CD4-positive, alpha-beta T cell (primary cell): ENCODE measurements at regions not wholly inside any gene's neighbourhood (a gene's known extent, or its start where the extent isn't known, plus 50 kb on each side); places are given as distances from the start of the nearest gene placed in this dataset.

Source experiments
- ATAC-seq: fragments of 200-7000 bp; cut with Tn5 transposase; one replicate; pipeline ENCODE4 v1.10.0; 2022; ENCODE audit warnings: mild to moderate bottlenecking; ENCODE audit not compliant: poor library complexity
- CTCF ChIA-PET: fragments of 350-600 bp; sonication (Branson Sonifier 250); formaldehyde crosslinking; loops from one replicate; lab custom pipeline; 2021; ENCODE audit warnings: antibody characterized with exemption, inconsistent platforms; lab: Charles Lee
- POLR2A ChIA-PET: fragments of 350-600 bp; sonication (Branson Sonifier 250); formaldehyde crosslinking; loops from one replicate; lab custom pipeline; 2021; ENCODE audit warnings: antibody characterized with exemption, inconsistent platforms; lab: Charles Lee
- DNase-seq, 14 experiments: peaks; one replicate each; pipeline ENCODE4 v3.0.0-alpha.2; 2013 to 2020; ENCODE audit warnings: mixed read lengths in 2 of 14
- H3K27ac ChIP-seq, 2 donors: one replicate each; pipeline versions ENCODE4 v1.5.1 to v1.7.0; 2013; ENCODE audit warnings: low read length in 2 of 2, low read depth in 1 of 2, mild to moderate bottlenecking in 1 of 2
- H3K27me3 ChIP-seq, 2 experiments: 1 replicate in 1 of 2; 2 replicates in 1 of 2; pipeline versions ENCODE4 v1.6.1 to v1.7.0; 2013; ENCODE audit warnings: low read length in 2 of 2, control low read depth in 1 of 2, mild to moderate bottlenecking in 1 of 2, moderate library complexity in 1 of 2; ENCODE audit not compliant: insufficient read depth in 2 of 2, control insufficient read depth in 1 of 2
- H3K36me3 ChIP-seq: one replicate; pipeline ENCODE4 v1.6.1; 2013; ENCODE audit warnings: low read length, control low read depth; ENCODE audit not compliant: insufficient read depth
- H3K4me1 ChIP-seq: one replicate; pipeline ENCODE4 v1.6.1; 2013; ENCODE audit warnings: low read length, control low read depth; ENCODE audit not compliant: insufficient read depth
- H3K4me3 ChIP-seq: one replicate; pipeline ENCODE4 v1.5.1; 2013; ENCODE audit warnings: mild to moderate bottlenecking, low read length, moderate library complexity
- H3K9me3 ChIP-seq, 2 experiments: 1 replicate in 1 of 2; 2 replicates in 1 of 2; pipeline versions ENCODE4 v1.6.1 to v1.7.0; 2013; ENCODE audit warnings: low read length in 2 of 2, mild to moderate bottlenecking in 2 of 2, control low read depth in 1 of 2, moderate library complexity in 1 of 2; ENCODE audit not compliant: control insufficient read depth in 1 of 2, insufficient read depth in 1 of 2
- H3K27ac Mint-ChIP-seq: one replicate; pipeline ENCODE4 v1.8.0; 2020; ENCODE audit warnings: mixed read lengths
- H3K27me3 Mint-ChIP-seq: one replicate; pipeline ENCODE4 v1.8.0; 2021; ENCODE audit warnings: mixed read lengths
- H3K36me3 Mint-ChIP-seq: one replicate; pipeline ENCODE4 v1.8.0; 2021; ENCODE audit warnings: low read depth, mixed read lengths
- H3K4me1 Mint-ChIP-seq: one replicate; pipeline ENCODE4 v1.8.0; 2021; ENCODE audit warnings: low read depth, mixed read lengths
- H3K4me3 Mint-ChIP-seq: one replicate; pipeline ENCODE4 v1.8.0; 2020; ENCODE audit warnings: mild to moderate bottlenecking, mixed read lengths
- H3K9me3 Mint-ChIP-seq: one replicate; pipeline ENCODE4 v1.8.0; 2020; ENCODE audit warnings: mixed read lengths
- intact Hi-C, 2 experiments: fragments of 100-400 bp; cut with DNase I in 1 of 2; cut with micrococcal nuclease in 1 of 2; formaldehyde crosslinking; loops; one replicate each; pipeline versions ENCODE4 v1.15.1 to v1.9.0; 2023 to 2025; cut with DNase I, micrococcal nuclease
- TF ChIP-seq, protein P1 (sequence below): fragments of 200-600 bp; IDR thresholded peaks from one replicate; pipeline ENCODE4 v1.8.0; 2022; ENCODE audit warnings: antibody characterized with exemption, mild to moderate bottlenecking

DNA sequence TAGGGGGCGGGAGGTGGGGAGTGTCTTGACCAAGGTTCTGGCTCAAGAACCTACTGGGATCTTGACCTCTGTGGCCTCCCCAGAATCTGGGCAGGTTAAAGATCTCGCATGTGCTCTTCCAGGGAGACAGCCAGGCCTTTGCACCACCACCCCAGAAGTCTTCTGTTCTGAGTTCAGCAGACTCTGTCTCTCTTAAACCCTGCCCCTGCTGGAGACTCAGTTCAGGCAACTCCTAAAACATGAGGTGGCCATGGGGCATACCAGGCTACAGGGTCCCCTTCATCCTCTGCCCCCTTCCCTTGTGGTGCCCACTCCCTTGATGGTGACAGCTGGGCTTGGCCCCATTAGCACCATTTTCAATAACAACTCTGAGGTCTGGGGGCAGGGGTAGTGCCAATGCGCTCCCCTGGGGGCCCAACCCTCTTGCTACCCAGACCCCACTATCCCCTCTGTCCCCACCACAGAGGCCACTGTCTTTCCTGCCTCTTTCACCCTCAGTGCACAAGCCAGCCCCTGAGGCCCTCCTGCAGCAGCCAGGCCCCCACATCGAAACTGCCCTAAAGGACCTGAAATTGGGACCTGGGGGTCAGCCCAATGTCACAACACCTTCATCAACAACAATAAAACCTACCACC, 132.7 kb upstream of the RUNX3 start:
- TF ChIP-seq, protein P1, sequence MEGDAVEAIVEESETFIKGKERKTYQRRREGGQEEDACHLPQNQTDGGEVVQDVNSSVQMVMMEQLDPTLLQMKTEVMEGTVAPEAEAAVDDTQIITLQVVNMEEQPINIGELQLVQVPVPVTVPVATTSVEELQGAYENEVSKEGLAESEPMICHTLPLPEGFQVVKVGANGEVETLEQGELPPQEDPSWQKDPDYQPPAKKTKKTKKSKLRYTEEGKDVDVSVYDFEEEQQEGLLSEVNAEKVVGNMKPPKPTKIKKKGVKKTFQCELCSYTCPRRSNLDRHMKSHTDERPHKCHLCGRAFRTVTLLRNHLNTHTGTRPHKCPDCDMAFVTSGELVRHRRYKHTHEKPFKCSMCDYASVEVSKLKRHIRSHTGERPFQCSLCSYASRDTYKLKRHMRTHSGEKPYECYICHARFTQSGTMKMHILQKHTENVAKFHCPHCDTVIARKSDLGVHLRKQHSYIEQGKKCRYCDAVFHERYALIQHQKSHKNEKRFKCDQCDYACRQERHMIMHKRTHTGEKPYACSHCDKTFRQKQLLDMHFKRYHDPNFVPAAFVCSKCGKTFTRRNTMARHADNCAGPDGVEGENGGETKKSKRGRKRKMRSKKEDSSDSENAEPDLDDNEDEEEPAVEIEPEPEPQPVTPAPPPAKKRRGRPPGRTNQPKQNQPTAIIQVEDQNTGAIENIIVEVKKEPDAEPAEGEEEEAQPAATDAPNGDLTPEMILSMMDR, result no peak
- ChIA-PET POLR2A (no interaction called here), CTCF (no interaction called here)
- no peak for DNase-seq
- Mint-ChIP-seq H3K4me1 (no peaks in the 10 kb centered on the region), H3K27me3 (no peaks in the 10 kb centered on the region), H3K27ac (no peak overlapping the region), H3K4me3 (no peak overlapping the region), H3K36me3 (no peaks in the 10 kb centered on the region), H3K9me3 (no peaks in the 10 kb centered on the region)
- H3K27me3 ChIP-seq, result no peaks in the 10 kb centered on the region
- no peaks in the 10 kb centered on the region for H3K36me3 ChIP-seq
- H3K4me1 ChIP-seq, result peaks cover 22% of the 10 kb centered on the region
- no peak overlapping the region for H3K4me3 ChIP-seq
- no peak for ATAC-seq
- H3K9me3 ChIP-seq, result no peaks in the 10 kb centered on the region
- intact Hi-C loops, result no loop called here
- no peak overlapping the region for H3K27ac ChIP-seq

DNA sequence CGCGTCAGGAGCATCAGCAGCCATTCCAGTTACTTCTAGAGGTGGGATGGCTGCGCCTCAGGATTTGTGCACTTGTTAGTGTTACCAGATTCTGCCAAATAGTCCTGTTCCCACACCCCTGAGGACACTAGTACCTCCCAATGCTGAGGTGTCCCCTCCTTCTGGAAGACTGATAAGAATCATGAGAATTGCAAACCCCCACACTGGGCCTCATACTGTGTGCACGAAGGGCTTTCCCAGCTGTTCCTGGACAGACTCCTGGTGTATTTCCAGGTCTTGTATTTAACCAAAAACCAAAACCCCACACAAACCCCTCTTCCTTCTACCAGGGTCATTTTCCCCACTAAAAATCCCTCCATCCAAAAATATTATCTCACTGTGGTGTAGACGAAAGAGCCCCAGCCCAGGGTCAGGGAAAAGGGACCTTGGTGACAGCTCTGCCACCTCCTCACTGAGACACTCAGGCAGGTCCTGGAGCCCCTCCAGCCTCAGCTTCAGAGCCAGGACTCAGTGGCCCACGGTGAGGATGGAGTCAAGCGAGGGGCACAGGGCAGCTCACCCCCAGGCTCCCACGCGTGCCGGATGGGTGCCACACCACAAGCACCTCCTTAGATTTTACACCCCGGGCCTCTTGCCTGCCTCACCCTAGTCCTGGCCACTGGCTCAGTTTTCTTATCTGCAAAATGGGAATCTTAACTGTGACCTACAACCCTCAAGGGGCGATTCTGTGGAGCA, 131.4 kb upstream of the RUNX3 start:
- DNase-seq, result no peak
- Mint-ChIP-seq H3K4me1 (no peaks in the 10 kb centered on the region), H3K9me3 (no peaks in the 10 kb centered on the region), H3K27ac (no peak overlapping the region), H3K36me3 (no peaks in the 10 kb centered on the region), H3K4me3 (no peak overlapping the region), H3K27me3 (no peaks in the 10 kb centered on the region)
- intact Hi-C loops, result no loop called here
- ATAC-seq, result no peak
- Histone ChIP-seq H3K4me3 (no peak overlapping the region), H3K27me3 (no peaks in the 10 kb centered on the region), H3K36me3 (no peaks in the 10 kb centered on the region), H3K9me3 (no peaks in the 10 kb centered on the region), H3K27ac (no peak overlapping the region), H3K4me1 (peaks cover 16% of the 10 kb centered on the region)
- TF ChIP-seq, protein P1, result no peak
- POLR2A ChIA-PET, result no interaction called here
- CTCF ChIA-PET, result no interaction called here

DNA sequence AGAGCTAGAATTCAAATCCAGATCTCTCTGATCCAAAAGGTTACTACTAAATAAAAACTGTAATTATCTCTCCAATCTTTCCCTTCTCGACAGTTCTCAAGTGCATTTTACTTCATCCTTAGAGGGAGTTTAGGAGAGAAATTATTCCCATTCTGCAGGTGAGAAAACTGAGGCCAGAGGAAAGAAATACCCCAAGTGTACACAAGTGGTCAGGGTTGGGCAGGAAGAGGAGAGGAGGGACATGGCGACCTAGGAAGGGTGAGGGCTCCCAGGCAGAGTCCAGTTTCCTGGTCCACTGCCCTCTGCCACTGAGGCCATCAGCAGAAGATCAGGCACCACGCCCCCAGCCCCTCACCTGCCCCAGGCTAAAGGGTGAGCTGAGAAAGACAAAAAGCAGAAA, 127.1 kb upstream of the RUNX3 start:
- DNase-seq (no peak), ATAC-seq (no peak)
- no peaks in the 10 kb centered on the region for H3K4me1 Mint-ChIP-seq
- H3K27ac Mint-ChIP-seq, result no peak overlapping the region
- H3K27me3 Mint-ChIP-seq, result peaks cover 16% of the 10 kb centered on the region
- Histone ChIP-seq H3K4me3 (no peak overlapping the region), H3K27ac (no peak overlapping the region), H3K36me3 (no peaks in the 10 kb centered on the region), H3K27me3 (peaks cover 0 to 3% of the 10 kb centered on the region in 2 experiments), H3K4me1 (no peaks in the 10 kb centered on the region), H3K9me3 (no peaks in the 10 kb centered on the region)
- TF ChIP-seq, protein P1, result no peak
- no peaks in the 10 kb centered on the region for H3K9me3 Mint-ChIP-seq
- intact Hi-C loops, result no loop called here
- H3K36me3 Mint-ChIP-seq, result no peaks in the 10 kb centered on the region
- POLR2A ChIA-PET, result no interaction called here
- no peak overlapping the region for H3K4me3 Mint-ChIP-seq
- CTCF ChIA-PET, result no interaction called here
